WTC11 (cell line): ENCODE measurements at regions not wholly inside any gene's neighbourhood (a gene's known extent, or its start where the extent isn't known, plus 50 kb on each side); places are given as distances from the start of the nearest gene placed in this dataset.

ENCODE experiments used
- ATAC-seq: fragments of 200-7000 bp; cut with Tn5 transposase; 2 replicates; pipeline ENCODE4 v1.10.0; 2021; ENCODE audit warnings: mild to moderate bottlenecking, moderate library complexity
- CTCF ChIA-PET: fragments of 300-600 bp; sonication (Branson Sonifier 250); formaldehyde crosslinking; loops from one replicate; lab custom pipeline; 2021; ENCODE audit warnings: antibody characterized with exemption; lab: Charles Lee
- POLR2A ChIA-PET: fragments of 350-600 bp; sonication (Branson Sonifier 250); formaldehyde crosslinking; loops from one replicate; lab custom pipeline; 2021; ENCODE audit warnings: antibody characterized with exemption; lab: Charles Lee
- DNase-seq: peaks from one replicate; pipeline ENCODE4 v3.0.0; 2021; ENCODE audit warnings: low spot score
- H3K27ac Mint-ChIP-seq: 2 replicates; pipeline ENCODE4 v1.8.0; 2021; ENCODE audit warnings: mixed read lengths
- H3K27me3 Mint-ChIP-seq: 2 replicates; pipeline ENCODE4 v1.8.0; 2021; ENCODE audit warnings: low read depth, mild to moderate bottlenecking, moderate library complexity, mixed read lengths
- H3K36me3 Mint-ChIP-seq: 2 replicates; pipeline ENCODE4 v1.8.0; 2021; ENCODE audit warnings: mixed read lengths
- H3K4me1 Mint-ChIP-seq: 2 replicates; pipeline ENCODE4 v1.8.0; 2022; ENCODE audit warnings: mixed read lengths
- H3K4me3 Mint-ChIP-seq: 2 replicates; pipeline ENCODE4 v1.8.0; 2021; ENCODE audit warnings: mild to moderate bottlenecking, moderate library complexity, mixed read lengths
- H3K9me3 Mint-ChIP-seq: 2 replicates; pipeline ENCODE4 v1.8.0; 2021; ENCODE audit warnings: mixed read lengths
- ARID4B ChIP-seq: sonication (generic); formaldehyde crosslinking; IDR thresholded peaks from 2 replicates; pipeline ENCODE4 v1.8.0; 2023; ENCODE audit warnings: missing genetic modification reagents, mild to moderate bottlenecking, borderline replicate concordance
- CBFB ChIP-seq: sonication (generic); formaldehyde crosslinking; IDR thresholded peaks from 2 replicates; pipeline ENCODE4 v1.8.1; 2022; ENCODE audit warnings: mild to moderate bottlenecking, low read depth, missing genetic modification reagents
- CREM ChIP-seq: sonication (generic); formaldehyde crosslinking; IDR thresholded peaks from 2 replicates; pipeline ENCODE4 v1.8.1; 2022; ENCODE audit warnings: mild to moderate bottlenecking, missing genetic modification reagents, moderate library complexity
- E2F4 ChIP-seq: sonication (generic); formaldehyde crosslinking; IDR thresholded peaks from 2 replicates; pipeline ENCODE4 v1.8.1; 2022; ENCODE audit warnings: low read depth, mild to moderate bottlenecking, moderate library complexity, missing genetic modification reagents, borderline replicate concordance
- HMGA2 ChIP-seq: fragments of 250-450 bp; sonication (Bioruptor Pico); IDR thresholded peaks from 2 replicates; pipeline ENCODE4 v1.4.0; 2021; ENCODE audit warnings: mild to moderate bottlenecking, moderate library complexity
- IRF2 ChIP-seq: sonication (generic); formaldehyde crosslinking; IDR thresholded peaks from 2 replicates; pipeline ENCODE4 v1.8.0; 2022; ENCODE audit warnings: low read depth, missing genetic modification reagents, borderline replicate concordance
- JUN ChIP-seq: sonication (generic); formaldehyde crosslinking; IDR thresholded peaks from 2 replicates; pipeline ENCODE4 v1.8.0; 2023; ENCODE audit warnings: mild to moderate bottlenecking, missing genetic modification reagents
- MYBL2 ChIP-seq: sonication (generic); formaldehyde crosslinking; IDR thresholded peaks from 2 replicates; pipeline ENCODE4 v1.8.1; 2023; ENCODE audit warnings: mild to moderate bottlenecking, moderate library complexity, missing genetic modification reagents
- SMAD3 ChIP-seq: sonication (generic); formaldehyde crosslinking; IDR thresholded peaks from 2 replicates; pipeline ENCODE4 v1.8.0; 2022; ENCODE audit warnings: missing genetic modification reagents, mild to moderate bottlenecking, borderline replicate concordance
- ZNF121 ChIP-seq: sonication (generic); formaldehyde crosslinking; IDR thresholded peaks from 2 replicates; pipeline ENCODE4 v1.8.0; 2023; ENCODE audit warnings: missing genetic modification reagents
- ZNF416 ChIP-seq: fragments of 250-450 bp; sonication (Bioruptor Pico); IDR thresholded peaks from 2 replicates; pipeline ENCODE4 v1.9.0; 2021; ENCODE audit warnings: mild to moderate bottlenecking, inconsistent platforms
- TF ChIP-seq, protein P1 (sequence below): fragments of 250-450 bp; sonication (Bioruptor Pico); IDR thresholded peaks from 2 replicates; pipeline ENCODE4 v1.9.0; 2021; ENCODE audit warnings: moderate library complexity, mild to moderate bottlenecking, inconsistent platforms, borderline replicate concordance

DNA sequence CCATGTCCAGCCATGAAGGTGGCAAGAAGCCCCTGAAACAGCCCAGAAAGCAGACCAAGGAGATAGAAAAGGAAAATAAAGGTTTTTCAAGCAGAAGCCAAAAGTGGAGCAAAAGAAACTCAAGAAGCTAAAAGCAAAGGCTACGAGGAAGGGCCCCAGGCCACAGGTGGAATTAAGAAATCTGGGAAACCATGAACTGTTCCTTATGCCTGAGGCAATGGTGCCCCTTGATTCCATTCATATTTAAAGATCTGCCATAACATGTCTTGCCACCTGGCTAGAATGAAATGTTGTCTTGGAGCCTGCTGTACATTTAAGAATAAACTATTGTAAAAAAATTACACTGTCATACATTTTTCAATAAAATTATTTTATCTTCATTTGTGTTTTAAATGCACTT, 59.5 kb upstream of the TARS1 start:
- POLR2A ChIA-PET = no interaction called here
- ATAC-seq = no peak

More for the DNA sequence above, 59.5 kb upstream of the TARS1 start:
- Mint-ChIP-seq H3K4me1 (peaks cover 3% of the 10 kb centered on the region; the same call in 1 of the 2 replicates), H3K27ac (no peak overlapping the region), H3K36me3 (peaks cover 10% of the 10 kb centered on the region), H3K9me3 (peaks cover 45% of the 10 kb centered on the region), H3K4me3 (no peak overlapping the region), H3K27me3 (peaks cover 9% of the 10 kb centered on the region)
- TF ChIP-seq JUN (CRISPR knock-in tag) (no peak), ZNF416 (CRISPR knock-in tag) (no peak), E2F4 (CRISPR knock-in tag) (no peak), HMGA2 (no peak), CREM (CRISPR knock-in tag) (no peak), ARID4B (CRISPR knock-in tag) (no peak), IRF2 (no peak), MYBL2 (CRISPR knock-in tag) (no peak), ZNF121 (no peak), CBFB (no peak), SMAD3 (CRISPR knock-in tag) (no peak)
- TF ChIP-seq, protein P1, sequence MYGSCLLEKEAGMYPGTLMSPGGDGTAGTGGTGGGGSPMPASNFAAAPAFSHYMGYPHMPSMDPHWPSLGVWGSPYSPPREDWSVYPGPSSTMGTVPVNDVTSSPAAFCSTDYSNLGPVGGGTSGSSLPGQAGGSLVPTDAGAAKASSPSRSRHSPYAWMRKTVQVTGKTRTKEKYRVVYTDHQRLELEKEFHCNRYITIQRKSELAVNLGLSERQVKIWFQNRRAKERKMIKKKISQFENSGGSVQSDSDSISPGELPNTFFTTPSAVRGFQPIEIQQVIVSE (CRISPR knock-in tag) = no peak
- DNase-seq = no peak
- CTCF ChIA-PET = no interaction called here
